ENCODE measurements at regions not wholly inside any gene's neighbourhood (a gene's known extent, or its start where the extent isn't known, plus 50 kb on each side); places are given as distances from the start of the nearest gene placed in this dataset.

- no peak for TF ChIP-seq EZH2 (IDR thresholded peaks at IDR 0.05; ENCODE audit: insufficient read depth, poor library complexity, severe bottlenecking)
- TF ChIP-seq EZH2phosphoT487 (IDR thresholded peaks at IDR 0.05; ENCODE audit: insufficient read depth, low read depth): no peak
These were observed 1460.7 kb downstream of the EFNB2 start for GRCh38 chr13:105074755-105075154.
